MCF 10A (cell line): ENCODE measurements at regions not wholly inside any gene's neighbourhood (a gene's known extent, or its start where the extent isn't known, plus 50 kb on each side); places are given as distances from the start of the nearest gene placed in this dataset.

Experiments
- BruUV-seq: library from RNA; stranded (reverse); fragments of 400-500 nt; replicated peaks from 2 replicates; lab custom pipeline; 2021; lab: Mats Ljungman, UMichigan
- CTCF ChIA-PET: fragments of 300-600 bp; sonication (Branson Sonifier 250); formaldehyde crosslinking; extraction: SDS; loops from one replicate; lab custom pipeline; 2021; ENCODE audit warnings: antibody characterized with exemption, inconsistent platforms; lab: Yijun Ruan, JAX
- POLR2A ChIA-PET: fragments of 300-600, 350-650 bp; sonication (Branson Sonifier 250); formaldehyde crosslinking; extraction: SDS; loops from one replicate; lab custom pipeline; 2020; ENCODE audit warnings: antibody characterized with exemption, inconsistent platforms; lab: Yijun Ruan, JAX
- DNase-seq: peaks from one replicate; pipeline ENCODE4 v3.0.0-alpha.2; 2018; ENCODE audit not compliant: unreplicated experiment
- H3K27ac Mint-ChIP-seq: one replicate; pipeline ENCODE4 v1.8.0; 2022; ENCODE audit warnings: mild to moderate bottlenecking, low read depth, mixed read lengths; ENCODE audit not compliant: unreplicated experiment
- H3K27me3 Mint-ChIP-seq: one replicate; pipeline ENCODE4 v1.8.0; 2022; ENCODE audit warnings: mixed read lengths; ENCODE audit not compliant: insufficient read depth, unreplicated experiment
- H3K36me3 Mint-ChIP-seq: one replicate; pipeline ENCODE4 v1.8.0; 2022; ENCODE audit warnings: mild to moderate bottlenecking, moderate library complexity, mixed read lengths; ENCODE audit not compliant: insufficient read depth, unreplicated experiment
- H3K4me1 Mint-ChIP-seq: one replicate; pipeline ENCODE4 v1.8.0; 2022; ENCODE audit warnings: mixed read lengths; ENCODE audit not compliant: insufficient read depth, unreplicated experiment
- H3K4me3 Mint-ChIP-seq: one replicate; pipeline ENCODE4 v1.8.0; 2022; ENCODE audit warnings: mild to moderate bottlenecking, moderate library complexity, mixed read lengths; ENCODE audit not compliant: unreplicated experiment
- H3K9me3 Mint-ChIP-seq: one replicate; pipeline ENCODE4 v1.8.0; 2022; ENCODE audit warnings: mixed read lengths; ENCODE audit not compliant: unreplicated experiment
- intact Hi-C: fragments of 100-400 bp; cut with micrococcal nuclease; formaldehyde crosslinking; loops from 2 replicates; pipeline ENCODE4 v1.14.1; 2022
- TF ChIP-seq, protein P1 (sequence below): fragments of 200-600 bp; IDR thresholded peaks from one replicate; pipeline ENCODE4 v1.8.0; 2022; ENCODE audit warnings: antibody characterized with exemption, mild to moderate bottlenecking; ENCODE audit not compliant: unreplicated experiment

GRCh38 chr9:73869264-73869663 is 627.9 kb upstream of the RORB start:
- Mint-ChIP-seq H3K9me3 (no peaks in the 10 kb centered on the region), H3K4me3 (no peak overlapping the region), H3K36me3 (no peaks in the 10 kb centered on the region), H3K27me3 (peaks cover 62% of the 10 kb centered on the region), H3K27ac (no peak overlapping the region), H3K4me1 (peaks cover 11% of the 10 kb centered on the region)
- CTCF ChIA-PET: interaction anchor here (0.5 to 1.5 kb wide), 3 partner anchors 9 to 631 kb away, joined by 3 to 4 read pairs (median 3); no protein-coding TSS in a partner anchor
- TF ChIP-seq, protein P1, sequence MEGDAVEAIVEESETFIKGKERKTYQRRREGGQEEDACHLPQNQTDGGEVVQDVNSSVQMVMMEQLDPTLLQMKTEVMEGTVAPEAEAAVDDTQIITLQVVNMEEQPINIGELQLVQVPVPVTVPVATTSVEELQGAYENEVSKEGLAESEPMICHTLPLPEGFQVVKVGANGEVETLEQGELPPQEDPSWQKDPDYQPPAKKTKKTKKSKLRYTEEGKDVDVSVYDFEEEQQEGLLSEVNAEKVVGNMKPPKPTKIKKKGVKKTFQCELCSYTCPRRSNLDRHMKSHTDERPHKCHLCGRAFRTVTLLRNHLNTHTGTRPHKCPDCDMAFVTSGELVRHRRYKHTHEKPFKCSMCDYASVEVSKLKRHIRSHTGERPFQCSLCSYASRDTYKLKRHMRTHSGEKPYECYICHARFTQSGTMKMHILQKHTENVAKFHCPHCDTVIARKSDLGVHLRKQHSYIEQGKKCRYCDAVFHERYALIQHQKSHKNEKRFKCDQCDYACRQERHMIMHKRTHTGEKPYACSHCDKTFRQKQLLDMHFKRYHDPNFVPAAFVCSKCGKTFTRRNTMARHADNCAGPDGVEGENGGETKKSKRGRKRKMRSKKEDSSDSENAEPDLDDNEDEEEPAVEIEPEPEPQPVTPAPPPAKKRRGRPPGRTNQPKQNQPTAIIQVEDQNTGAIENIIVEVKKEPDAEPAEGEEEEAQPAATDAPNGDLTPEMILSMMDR: no peak
- peak; percentile 83 for DNase-seq
- intact Hi-C loops: loop anchor here (5.0 kb wide), 1 partner anchor 87 kb away; no protein-coding TSS in a partner anchor
- BruUV-seq: no TSS peak
- POLR2A ChIA-PET: no interaction called here

DNA sequence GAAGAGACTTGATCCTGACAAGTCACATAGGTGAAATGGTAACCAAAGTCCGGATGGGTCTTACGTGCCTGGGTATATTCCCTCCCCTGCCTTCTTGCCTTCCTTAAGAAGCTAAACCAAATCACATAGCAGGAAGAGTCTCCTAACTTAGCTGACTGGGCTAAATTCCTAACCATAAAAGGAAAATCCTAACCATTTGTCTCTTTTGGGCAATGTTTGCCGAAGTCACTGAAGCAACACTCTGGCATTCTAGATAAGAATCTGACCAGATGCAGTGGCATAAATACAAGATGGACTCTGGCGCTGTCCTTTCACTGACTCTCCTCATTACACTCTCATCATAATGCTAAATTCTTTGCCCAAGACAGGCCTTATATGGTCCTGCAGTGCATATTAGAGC is 625.5 kb upstream of the RORB start:
- intact Hi-C loops: no loop called here
- CTCF ChIA-PET: no interaction called here
- H3K36me3 Mint-ChIP-seq: no peaks in the 10 kb centered on the region
- no peak for DNase-seq
- no peak overlapping the region for H3K4me3 Mint-ChIP-seq
- H3K4me1 Mint-ChIP-seq: peaks cover 11% of the 10 kb centered on the region
- no peak overlapping the region for H3K27ac Mint-ChIP-seq
- BruUV-seq: no TSS peak
- POLR2A ChIA-PET: interaction anchor here (0.7 kb wide), 1 partner anchor 60 kb away, joined by 3 read pairs; no protein-coding TSS in a partner anchor
- no peaks in the 10 kb centered on the region for H3K9me3 Mint-ChIP-seq
- TF ChIP-seq, protein P1: no peak
- peaks cover 62% of the 10 kb centered on the region for H3K27me3 Mint-ChIP-seq

GRCh38 chr9:73872701-73873100 is 624.4 kb upstream of the RORB start:
- no peaks in the 10 kb centered on the region for H3K36me3 Mint-ChIP-seq
- intact Hi-C loops: no loop called here
- no peak overlapping the region for H3K4me3 Mint-ChIP-seq
- TF ChIP-seq, protein P1: no peak
- ChIA-PET CTCF (no interaction called here), POLR2A (interaction anchor here (0.6 kb wide), 1 partner anchor 240 kb away, joined by 3 read pairs; no protein-coding TSS in a partner anchor)
- no peak overlapping the region for H3K27ac Mint-ChIP-seq
- peaks cover 66% of the 10 kb centered on the region for H3K27me3 Mint-ChIP-seq
- peaks cover 11% of the 10 kb centered on the region for H3K4me1 Mint-ChIP-seq
- no peak for DNase-seq
- no peaks in the 10 kb centered on the region for H3K9me3 Mint-ChIP-seq
- BruUV-seq: no TSS peak

GRCh38 chr9:73880101-73880500 is 617.0 kb upstream of the RORB start:
- BruUV-seq: no TSS peak
- no peak for DNase-seq
- CTCF ChIA-PET: interaction anchor here (1.0 kb wide), 1 partner anchor 9 kb away, joined by 5 read pairs; no protein-coding TSS in a partner anchor
- Mint-ChIP-seq H3K27ac (no peak overlapping the region), H3K4me3 (no peak overlapping the region), H3K9me3 (no peaks in the 10 kb centered on the region), H3K4me1 (no peaks in the 10 kb centered on the region), H3K36me3 (no peaks in the 10 kb centered on the region), H3K27me3 (peaks cover 78% of the 10 kb centered on the region)
- intact Hi-C loops: no loop called here
- TF ChIP-seq, protein P1: no peak
- POLR2A ChIA-PET: no interaction called here
